ENCODE measurements at regions not wholly inside any gene's neighbourhood (a gene's known extent, or its start where the extent isn't known, plus 50 kb on each side); places are given as distances from the start of the nearest gene placed in this dataset.

DNA sequence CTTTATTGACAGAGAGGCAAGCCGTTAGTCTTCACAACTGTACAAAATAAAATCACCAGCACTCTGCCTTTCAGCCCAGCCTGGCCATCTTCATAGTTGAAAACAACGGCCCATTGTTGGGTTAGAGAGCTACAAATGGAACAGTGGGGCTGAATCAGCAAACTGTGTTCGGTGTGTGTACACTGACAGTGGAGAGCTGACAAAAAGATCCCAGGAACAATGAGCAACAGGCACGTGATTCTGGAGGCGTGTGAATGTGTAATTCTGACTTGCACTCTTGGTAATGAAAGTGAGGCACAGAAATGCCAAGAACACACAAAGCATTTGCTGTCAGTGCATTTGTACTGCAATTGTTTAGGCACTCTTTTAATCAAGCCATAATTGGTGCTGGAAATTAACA, 303.7 kb downstream of the WDR11 start:
- Histone ChIP-seq H3K79me2 (ENCODE audit: insufficient read depth) (no peaks in the 10 kb centered on the region), H3K9me2 (no peaks in the 10 kb centered on the region), H3K9me3 (0 out of 2 replicates have a peak, but pooled peaks cover 4% of the 10 kb centered on the region), H3K27ac (ENCODE audit: low read depth in 2 of 2, low read length in 1 of 2) (no peak overlapping the region), H4K20me1 (ENCODE audit: insufficient read depth) (no peaks in the 10 kb centered on the region), H3K4me3 (ENCODE audit: low read depth in 2 of 2, low read length in 1 of 2) (no peak overlapping the region), H3F3A (replicated peaks; ENCODE audit: insufficient read depth) (no peaks in the 10 kb centered on the region), H2AFZ (ENCODE audit: low read depth) (no peak overlapping the region), H3K4me1 (ENCODE audit: control insufficient read depth in 1 of 2, insufficient read depth in 2 of 2, low read depth in 1 of 2, low read length in 1 of 2) (no peaks in the 10 kb centered on the region), H3K27me3 (ENCODE audit: insufficient read depth) (no peaks in the 10 kb centered on the region), H3K4me2 (no peak overlapping the region), H3K9ac (no peak overlapping the region), H3K36me3 (replicated peaks in 1 of 2; ENCODE audit: control insufficient read depth in 1 of 2, insufficient read depth in 2 of 2, low read length in 1 of 2) (no peaks in the 10 kb centered on the region)
- WGBS (ENCODE audit: low lambda C conversion rate): 8% methylated on average over 5 of the region's 5 CpGs
- no peak for DNase-seq
- CTCF ChIA-PET: no interaction called here
- POLR2A ChIA-PET: no interaction called here
- TF ChIP-seq RFX5 (IDR thresholded peaks at IDR 0.05; ENCODE audit: low read length) (no peak), SIN3A (IDR thresholded peaks at IDR 0.05; ENCODE audit: borderline replicate concordance, low read depth, low read length) (no peak), RAD21 (IDR thresholded peaks at IDR 0.05; ENCODE audit: low read length) (no peak), FOSL2 (IDR thresholded peaks at IDR 0.05; ENCODE audit: borderline replicate concordance, low read depth) (no peak), TCF12 (IDR thresholded peaks at IDR 0.05) (no peak), SMC3 (IDR thresholded peaks at IDR 0.05; ENCODE audit: low read depth, low read length) (no peak), MXI1 (IDR thresholded peaks at IDR 0.05; ENCODE audit: low read depth, low read length) (no peak), TEAD4 (IDR thresholded peaks at IDR 0.05; ENCODE audit: borderline replicate concordance, insufficient read depth) (no peak), TAF1 (IDR thresholded peaks at IDR 0.05; ENCODE audit: borderline replicate concordance, low read depth, low read length) (no peak), CTCF (IDR thresholded peaks at IDR 0.05) (no peak), RXRA (IDR thresholded peaks at IDR 0.05; ENCODE audit: borderline replicate concordance, low read depth) (no peak), EP300 (IDR thresholded peaks at IDR 0.05; ENCODE audit: borderline replicate concordance in 1 of 2, low read depth in 1 of 2, low read length in 1 of 2) (no peak), NRF1 (IDR thresholded peaks at IDR 0.05; ENCODE audit: low read depth, low read length) (no peak), GATA2 (CRISPR knock-in tag; IDR thresholded peaks at IDR 0.05) (no peak)
- TF ChIP-seq, protein P1, sequence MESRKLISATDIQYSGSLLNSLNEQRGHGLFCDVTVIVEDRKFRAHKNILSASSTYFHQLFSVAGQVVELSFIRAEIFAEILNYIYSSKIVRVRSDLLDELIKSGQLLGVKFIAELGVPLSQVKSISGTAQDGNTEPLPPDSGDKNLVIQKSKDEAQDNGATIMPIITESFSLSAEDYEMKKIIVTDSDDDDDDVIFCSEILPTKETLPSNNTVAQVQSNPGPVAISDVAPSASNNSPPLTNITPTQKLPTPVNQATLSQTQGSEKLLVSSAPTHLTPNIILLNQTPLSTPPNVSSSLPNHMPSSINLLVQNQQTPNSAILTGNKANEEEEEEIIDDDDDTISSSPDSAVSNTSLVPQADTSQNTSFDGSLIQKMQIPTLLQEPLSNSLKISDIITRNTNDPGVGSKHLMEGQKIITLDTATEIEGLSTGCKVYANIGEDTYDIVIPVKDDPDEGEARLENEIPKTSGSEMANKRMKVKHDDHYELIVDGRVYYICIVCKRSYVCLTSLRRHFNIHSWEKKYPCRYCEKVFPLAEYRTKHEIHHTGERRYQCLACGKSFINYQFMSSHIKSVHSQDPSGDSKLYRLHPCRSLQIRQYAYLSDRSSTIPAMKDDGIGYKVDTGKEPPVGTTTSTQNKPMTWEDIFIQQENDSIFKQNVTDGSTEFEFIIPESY (IDR thresholded peaks at IDR 0.05; ENCODE audit: borderline replicate concordance, low read depth): no peak
- TF ChIP-seq, protein P2, sequence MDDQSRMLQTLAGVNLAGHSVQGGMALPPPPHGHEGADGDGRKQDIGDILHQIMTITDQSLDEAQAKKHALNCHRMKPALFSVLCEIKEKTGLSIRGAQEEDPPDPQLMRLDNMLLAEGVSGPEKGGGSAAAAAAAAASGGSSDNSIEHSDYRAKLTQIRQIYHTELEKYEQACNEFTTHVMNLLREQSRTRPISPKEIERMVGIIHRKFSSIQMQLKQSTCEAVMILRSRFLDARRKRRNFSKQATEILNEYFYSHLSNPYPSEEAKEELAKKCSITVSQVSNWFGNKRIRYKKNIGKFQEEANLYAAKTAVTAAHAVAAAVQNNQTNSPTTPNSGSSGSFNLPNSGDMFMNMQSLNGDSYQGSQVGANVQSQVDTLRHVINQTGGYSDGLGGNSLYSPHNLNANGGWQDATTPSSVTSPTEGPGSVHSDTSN (IDR thresholded peaks at IDR 0.05): no peak

All from SK-N-SH (cell line).